Neuronal stem cell (in vitro differentiated cells): ENCODE measurements at regions not wholly inside any gene's neighbourhood (a gene's known extent, or its start where the extent isn't known, plus 50 kb on each side); places are given as distances from the start of the nearest gene placed in this dataset.

Source experiments
- DNase-seq: peaks from one replicate; pipeline ENCODE4 v3.0.0-alpha.2; 2013; ENCODE audit warnings: low spot score
- H2AFZ ChIP-seq: one replicate; pipeline ENCODE4 v1.6.1; 2013; ENCODE audit warnings: mild to moderate bottlenecking, low read length, inconsistent platforms
- H2AK5ac ChIP-seq: 2 replicates; pipeline ENCODE4 v1.6.1; 2013; ENCODE audit warnings: low read depth, mild to moderate bottlenecking, inconsistent platforms, low read length, moderate library complexity, mixed read lengths
- H2BK120ac ChIP-seq: 2 replicates; pipeline ENCODE4 v1.6.1; 2013; ENCODE audit warnings: low read depth, mild to moderate bottlenecking, inconsistent platforms, low read length, moderate library complexity, mixed read lengths
- H2BK12ac ChIP-seq: one replicate; pipeline ENCODE4 v1.6.1; 2013; ENCODE audit warnings: low read length, inconsistent platforms
- H2BK15ac ChIP-seq: 2 replicates; pipeline ENCODE4 v1.6.1; 2013; ENCODE audit warnings: mild to moderate bottlenecking, low read length, inconsistent platforms, mixed read lengths
- H2BK5ac ChIP-seq: one replicate; pipeline ENCODE4 v1.6.1; 2013; ENCODE audit warnings: inconsistent platforms, mild to moderate bottlenecking, low read length, moderate library complexity
- H3K14ac ChIP-seq: one replicate; pipeline ENCODE4 v1.6.1; 2013; ENCODE audit warnings: low read length, inconsistent platforms
- H3K18ac ChIP-seq: 2 replicates; pipeline ENCODE4 v1.6.1; 2013; ENCODE audit warnings: low read length, inconsistent platforms
- H3K23ac ChIP-seq: 2 replicates; pipeline ENCODE4 v1.6.1; 2013; ENCODE audit warnings: low read depth, mild to moderate bottlenecking, mixed read lengths, low read length, inconsistent platforms; ENCODE audit not compliant: poor library complexity
- H3K27ac ChIP-seq: replicated peaks from 3 replicates; pipeline ENCODE4 v1.5.1; 2013; ENCODE audit warnings: low read length, inconsistent platforms
- H3K27me3 ChIP-seq, 3 experiments: 2 replicates each; pipeline ENCODE4 v1.6.1; 2013; ENCODE audit warnings: low read length in 3 of 3, mild to moderate bottlenecking in 2 of 3, inconsistent platforms in 1 of 3, low read depth in 1 of 3, mixed read lengths in 1 of 3, moderate library complexity in 1 of 3; ENCODE audit not compliant: control insufficient read depth in 3 of 3, insufficient read depth in 3 of 3
- H3K36me3 ChIP-seq, 2 donors: replicated peaks in 1 of 2; 2 replicates each; pipeline ENCODE4 v1.6.1; 2013; ENCODE audit warnings: low read length in 2 of 2; ENCODE audit not compliant: control insufficient read depth in 2 of 2, insufficient read depth in 2 of 2
- H3K4ac ChIP-seq: 2 replicates; pipeline ENCODE4 v1.6.1; 2013; ENCODE audit warnings: inconsistent platforms, mild to moderate bottlenecking, low read length, moderate library complexity
- H3K4me1 ChIP-seq, 2 donors: 1 replicate in 1 of 2; 2 replicates in 1 of 2; pipeline ENCODE4 v1.6.1; 2013; ENCODE audit warnings: low read length in 2 of 2, low read depth in 1 of 2; ENCODE audit not compliant: control insufficient read depth in 2 of 2, insufficient read depth in 1 of 2
- H3K4me2 ChIP-seq: one replicate; pipeline ENCODE4 v1.6.1; 2013; ENCODE audit warnings: mild to moderate bottlenecking, low read length, inconsistent platforms; ENCODE audit not compliant: insufficient read depth, poor library complexity, severe bottlenecking
- H3K4me3 ChIP-seq, 2 donors: 2 replicates each; pipeline ENCODE4 v1.5.1; 2013; ENCODE audit warnings: low read length in 2 of 2, mild to moderate bottlenecking in 2 of 2, inconsistent platforms in 1 of 2, moderate library complexity in 1 of 2
- H3K79me1 ChIP-seq: one replicate; pipeline ENCODE4 v1.6.1; 2013; ENCODE audit warnings: low read depth, mild to moderate bottlenecking, inconsistent platforms, low read length, moderate library complexity
- H3K9ac ChIP-seq: one replicate; pipeline ENCODE4 v1.6.1; 2013; ENCODE audit warnings: mild to moderate bottlenecking, low read depth, low read length, inconsistent platforms; ENCODE audit not compliant: poor library complexity
- H3K9me3 ChIP-seq, 2 donors: replicated peaks in 1 of 2; 2 replicates each; pipeline versions ENCODE3 to v1.6.1; 2013; ENCODE audit warnings: low read length in 2 of 2, mild to moderate bottlenecking in 2 of 2, inconsistent platforms in 1 of 2, low read depth in 1 of 2, mixed read lengths in 1 of 2, moderate library complexity in 1 of 2; ENCODE audit not compliant: control insufficient read depth in 2 of 2, insufficient read depth in 1 of 2
- H4K8ac ChIP-seq: one replicate; pipeline ENCODE4 v1.6.1; 2013; ENCODE audit warnings: low read depth, mild to moderate bottlenecking, inconsistent platforms, low read length, moderate library complexity
- H4K91ac ChIP-seq: one replicate; pipeline ENCODE4 v1.6.1; 2013; ENCODE audit warnings: low read length, low read depth, mild to moderate bottlenecking, inconsistent platforms; ENCODE audit not compliant: poor library complexity
- WGBS, 2 donors: extraction: QIAGEN DNeasy Blood & Tissue Kit; methylation state at CpG; one replicate each; pipeline ENCODE4 v1.1.7; 2013; ENCODE audit warnings: missing lambda C conversion rate in 2 of 2, mixed read lengths in 1 of 2; ENCODE audit not compliant: insufficient read length in 2 of 2, insufficient replicate concordance in 1 of 2; ENCODE audit errors: extremely low coverage in 2 of 2; 5-methylcytosine and 5-hydroxymethylcytosine counted together

- no peak overlapping the region for H2BK120ac ChIP-seq
- no peaks in the 10 kb centered on the region for H3K9me3 ChIP-seq
- DNase-seq, result no peak
- no peak overlapping the region for H3K4me2 ChIP-seq
- no peak overlapping the region for H3K27ac ChIP-seq
- H2BK15ac ChIP-seq, result no peak overlapping the region
- H2AFZ ChIP-seq, result no peak overlapping the region
- H3K4me3 ChIP-seq, result no peak overlapping the region
- H3K23ac ChIP-seq, result no peak overlapping the region
- no peak overlapping the region for H4K8ac ChIP-seq
- WGBS, 2 donors, result no CpG with 5 or more reads among the region's 4 CpGs
- H4K91ac ChIP-seq, result no peak overlapping the region
- H3K27me3 ChIP-seq, result peaks cover 0 to 2% (median 0%) of the 10 kb centered on the region in 3 experiments
- no peak overlapping the region for H3K4ac ChIP-seq
- no peak overlapping the region for H3K9ac ChIP-seq
- no peak overlapping the region for H3K18ac ChIP-seq
- no peak overlapping the region for H2BK12ac ChIP-seq
- H2AK5ac ChIP-seq, result no peak overlapping the region
- no peaks in the 10 kb centered on the region for H3K36me3 ChIP-seq
- H2BK5ac ChIP-seq, result no peak overlapping the region
- no peaks in the 10 kb centered on the region for H3K79me1 ChIP-seq
- no peaks in the 10 kb centered on the region for H3K4me1 ChIP-seq
- H3K14ac ChIP-seq, result no peak overlapping the region
Observed at GRCh38 chr18:54503131-54503894, 87.7 kb upstream of the DYNAP start.

DNA sequence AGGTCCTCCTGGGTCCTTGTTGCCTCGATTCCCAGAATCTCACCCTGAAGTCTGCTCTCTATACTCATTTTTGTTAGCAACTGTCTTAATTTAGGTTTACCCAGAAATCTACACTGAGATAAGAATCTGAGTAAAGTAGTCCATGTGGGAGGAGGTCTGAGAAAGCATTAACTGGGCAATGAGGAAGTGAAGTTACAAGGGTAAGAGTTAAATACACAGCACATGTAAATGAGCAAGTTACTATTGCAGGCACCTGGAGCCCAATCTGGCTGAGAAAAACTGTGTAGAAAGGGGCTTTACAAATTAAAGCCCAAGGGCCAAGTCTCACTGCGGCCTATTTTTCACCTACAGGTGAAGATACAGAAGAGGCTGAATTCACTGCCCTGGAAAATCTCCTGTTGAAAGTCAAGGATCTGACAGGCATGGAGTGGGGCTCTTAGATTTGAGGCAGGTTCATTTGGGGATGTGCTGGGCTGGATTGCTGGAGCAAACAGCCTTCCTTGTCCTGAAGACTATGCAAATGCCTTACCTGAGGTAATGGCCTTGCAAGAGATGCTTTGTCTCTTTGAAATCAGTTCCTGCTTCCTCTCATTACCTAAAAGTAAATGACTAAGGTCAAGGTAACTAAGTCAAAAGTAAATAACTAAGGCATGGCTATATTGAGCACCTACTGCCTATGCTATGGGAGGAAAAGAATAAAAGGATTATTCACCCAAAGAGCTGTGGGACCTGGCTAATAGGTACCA lies 84.4 kb upstream of the DYNAP start:
- H3K14ac ChIP-seq, result no peak overlapping the region
- no peaks in the 10 kb centered on the region for H3K4me1 ChIP-seq
- no peak overlapping the region for H3K4ac ChIP-seq
- H3K27ac ChIP-seq, result no peak overlapping the region
- no peaks in the 10 kb centered on the region for H3K9me3 ChIP-seq
- H3K36me3 ChIP-seq, result no peaks in the 10 kb centered on the region
- H2BK12ac ChIP-seq, result no peak overlapping the region
- no peak for DNase-seq
- no peaks in the 10 kb centered on the region for H3K27me3 ChIP-seq
- no peaks in the 10 kb centered on the region for H3K79me1 ChIP-seq
- H3K18ac ChIP-seq, result no peak overlapping the region
- no CpG with 5 or more reads among the region's 2 CpGs for WGBS, 2 donors
- H2AK5ac ChIP-seq, result no peak overlapping the region
- no peak overlapping the region for H2BK5ac ChIP-seq
- no peak overlapping the region for H3K4me3 ChIP-seq
- no peak overlapping the region for H4K8ac ChIP-seq
- H3K23ac ChIP-seq, result no peak overlapping the region
- H3K9ac ChIP-seq, result no peak overlapping the region
- no peak overlapping the region for H2BK120ac ChIP-seq
- H4K91ac ChIP-seq, result no peak overlapping the region
- H2AFZ ChIP-seq, result no peak overlapping the region
- H3K4me2 ChIP-seq, result no peak overlapping the region
- H2BK15ac ChIP-seq, result no peak overlapping the region

DNA sequence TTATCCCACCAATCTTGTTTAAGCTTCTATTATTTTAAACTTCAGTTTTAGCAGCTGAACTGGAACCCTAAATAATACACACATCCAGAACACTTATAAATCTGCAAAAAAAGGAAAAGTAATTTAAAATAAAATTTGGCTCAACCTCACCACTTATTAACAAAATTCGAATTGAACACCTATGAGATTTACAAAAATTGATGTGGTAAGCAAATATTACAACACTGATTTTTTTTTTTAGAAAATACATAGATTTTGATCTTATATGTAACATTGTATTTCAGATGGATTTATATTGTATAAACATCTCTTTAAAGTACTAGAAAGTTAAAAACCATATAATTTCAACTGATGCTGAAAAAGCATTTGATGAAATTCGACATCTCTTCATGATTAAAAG lies 81.3 kb upstream of the DYNAP start:
- Histone ChIP-seq H3K14ac (no peak overlapping the region), H3K27me3 (no peaks in the 10 kb centered on the region), H2BK5ac (no peak overlapping the region), H4K8ac (no peak overlapping the region), H3K18ac (no peak overlapping the region), H4K91ac (no peak overlapping the region), H2BK12ac (no peak overlapping the region), H3K23ac (no peak overlapping the region), H3K36me3 (no peaks in the 10 kb centered on the region), H3K4me1 (no peaks in the 10 kb centered on the region), H2BK15ac (no peak overlapping the region), H3K9me3 (no peaks in the 10 kb centered on the region), H3K4me2 (no peak overlapping the region), H3K79me1 (no peaks in the 10 kb centered on the region), H2AFZ (no peak overlapping the region), H3K27ac (no peak overlapping the region), H3K9ac (no peak overlapping the region), H2BK120ac (no peak overlapping the region), H3K4me3 (no peak overlapping the region), H3K4ac (no peak overlapping the region), H2AK5ac (no peak overlapping the region)
- no peak for DNase-seq
- WGBS, 2 donors, result no CpG with 5 or more reads among the region's 2 CpGs

DNA sequence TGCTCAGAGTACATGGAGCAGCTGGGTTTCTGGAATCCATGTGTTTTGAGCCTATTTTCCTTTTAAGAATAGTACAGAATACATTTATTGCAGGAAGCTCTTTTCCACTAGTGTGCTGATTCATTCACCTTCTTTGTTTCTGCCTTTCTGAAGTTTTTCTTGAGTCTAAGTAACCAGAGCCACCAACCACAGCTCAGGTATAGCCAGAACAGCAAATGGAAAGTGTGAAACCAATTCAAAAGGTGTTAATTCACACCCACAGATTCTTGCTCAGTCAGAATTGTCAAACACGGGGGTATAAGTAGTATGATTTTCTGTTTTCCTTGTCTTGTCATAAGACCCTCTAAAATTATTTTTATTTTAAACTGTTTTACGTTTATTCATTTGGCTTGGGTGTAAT lies 75.9 kb upstream of the DYNAP start:
- no peak overlapping the region for H2AFZ ChIP-seq
- H3K23ac ChIP-seq, result no peak overlapping the region
- H3K18ac ChIP-seq, result no peak overlapping the region
- no peaks in the 10 kb centered on the region for H3K4me1 ChIP-seq
- no peak for DNase-seq
- no peak overlapping the region for H3K9ac ChIP-seq
- H4K91ac ChIP-seq, result no peak overlapping the region
- no peak overlapping the region for H3K4me3 ChIP-seq
- H3K79me1 ChIP-seq, result no peaks in the 10 kb centered on the region
- H2BK5ac ChIP-seq, result no peak overlapping the region
- H3K4me2 ChIP-seq, result no peak overlapping the region
- H2BK120ac ChIP-seq, result no peak overlapping the region
- no peaks in the 10 kb centered on the region for H3K27me3 ChIP-seq
- no peak overlapping the region for H2BK12ac ChIP-seq
- no peak overlapping the region for H3K14ac ChIP-seq
- H3K36me3 ChIP-seq, result no peaks in the 10 kb centered on the region
- no peak overlapping the region for H2AK5ac ChIP-seq
- H4K8ac ChIP-seq, result no peak overlapping the region
- H3K9me3 ChIP-seq, result no peaks in the 10 kb centered on the region
- no peak overlapping the region for H2BK15ac ChIP-seq
- H3K27ac ChIP-seq, result no peak overlapping the region
- WGBS, 2 donors, result no CpG with 5 or more reads among the region's 2 CpGs
- no peak overlapping the region for H3K4ac ChIP-seq
